ENCODE measurements at regions not wholly inside any gene's neighbourhood (a gene's known extent, or its start where the extent isn't known, plus 50 kb on each side); places are given as distances from the start of the nearest gene placed in this dataset.

GRCh38 chr4:138953961-138954371, 61.6 kb upstream of the NOCT start:
- TF ChIP-seq EZH2phosphoT487 (IDR thresholded peaks at IDR 0.05; ENCODE audit: insufficient read depth, low read depth) (peak; percentile 83; the same call in 1 of the 2 replicates), EZH2 (IDR thresholded peaks at IDR 0.05; ENCODE audit: insufficient read depth, poor library complexity, severe bottlenecking) (no peak)

Measured in GM23248 (cell line).